ENCODE measurements at regions not wholly inside any gene's neighbourhood (a gene's known extent, or its start where the extent isn't known, plus 50 kb on each side); places are given as distances from the start of the nearest gene placed in this dataset.

DNA sequence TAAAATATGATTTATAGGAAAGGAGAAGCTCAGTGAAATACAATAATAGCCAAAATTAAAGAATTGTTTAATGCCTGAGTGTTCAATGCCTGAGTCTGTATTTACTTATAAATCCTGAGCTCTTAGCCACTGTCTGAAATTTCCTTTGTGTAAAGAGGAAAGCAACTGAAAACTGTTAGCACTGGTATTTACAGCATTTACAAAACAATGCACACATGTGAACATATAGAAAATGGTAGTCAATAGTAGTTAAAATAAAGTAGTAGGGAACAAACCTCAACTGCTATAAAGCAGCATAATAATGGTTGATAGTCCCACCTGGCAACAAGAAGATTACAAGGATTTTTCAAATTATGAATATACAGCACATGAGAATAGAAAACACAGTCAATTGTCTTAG, 1137.1 kb upstream of the ATXN8OS start:
- Histone ChIP-seq H3K27me3 (ENCODE audit: control insufficient read depth in 2 of 2, insufficient read depth in 2 of 2, low read length in 2 of 2) (no peaks in the 10 kb centered on the region), H4K20me1 (replicated peaks; ENCODE audit: control insufficient read depth, insufficient read depth, low read length) (no peaks in the 10 kb centered on the region), H3K79me2 (ENCODE audit: control insufficient read depth, insufficient read depth, low read length) (no peaks in the 10 kb centered on the region), H3K9me3 (replicated peaks; ENCODE audit: control insufficient read depth, insufficient read depth, low read depth, low read length) (no peaks in the 10 kb centered on the region), H3K4me2 (ENCODE audit: insufficient read depth, low read length) (no peak overlapping the region), H3K4me3 (no peak overlapping the region), H3K27ac (ENCODE audit: extremely low read depth, low read depth, low read length) (no peak overlapping the region), H3K9me1 (ENCODE audit: control insufficient read depth, insufficient read depth, low read length) (no peaks in the 10 kb centered on the region), H3K4me1 (replicated peaks in 1 of 2; ENCODE audit: control insufficient read depth in 2 of 2, insufficient read depth in 2 of 2, low read length in 2 of 2) (no peaks in the 10 kb centered on the region), H3K9ac (ENCODE audit: insufficient read depth in 1 of 2, low read depth in 2 of 2, low read length in 2 of 2) (no peak overlapping the region), H2AFZ (ENCODE audit: low read depth, low read length) (no peak overlapping the region), H3K36me3 (ENCODE audit: control insufficient read depth, insufficient read depth, low read length) (no peaks in the 10 kb centered on the region)
- FAIRE-seq (no peak), DNase-seq (ENCODE audit: extremely low read depth in 1 of 4, low spot score in 3 of 4) (no peak), ATAC-seq (no peak)
- in situ Hi-C loops (cut with MboI) (no loop called here), intact Hi-C loops (cut with micrococcal nuclease) (no loop called here)
- ChIA-PET POLR2A (no interaction called here), CTCF (ENCODE audit: low intra/inter-chr PET ratio) (no interaction called here)
- no TSS peak for BruUV-seq (replicated peaks)
- TF ChIP-seq HDGF (IDR thresholded peaks at IDR 0.05) (no peak), GABPA (tag; conservative IDR thresholded peaks at IDR 0.05; ENCODE audit: low read depth) (no peak), ZNF583 (CRISPR knock-in tag; IDR thresholded peaks at IDR 0.05) (no peak), KLF13 (tag; IDR thresholded peaks at IDR 0.05; ENCODE audit: borderline replicate concordance, low read depth) (no peak), HSF4 (CRISPR knock-in tag; IDR thresholded peaks at IDR 0.05; ENCODE audit: borderline replicate concordance) (no peak), NR2C2 (CRISPR knock-in tag; IDR thresholded peaks at IDR 0.05) (no peak), NR2C2 (tag; IDR thresholded peaks at IDR 0.05) (no peak), KAT8 (IDR thresholded peaks at IDR 0.05; ENCODE audit: low read depth) (no peak), U2AF2 (optimal IDR thresholded peaks at IDR 0.05; ENCODE audit: low read depth, low read length) (no peak), SNIP1 (IDR thresholded peaks at IDR 0.05; ENCODE audit: low read depth) (no peak)
- TF ChIP-seq, protein P1, sequence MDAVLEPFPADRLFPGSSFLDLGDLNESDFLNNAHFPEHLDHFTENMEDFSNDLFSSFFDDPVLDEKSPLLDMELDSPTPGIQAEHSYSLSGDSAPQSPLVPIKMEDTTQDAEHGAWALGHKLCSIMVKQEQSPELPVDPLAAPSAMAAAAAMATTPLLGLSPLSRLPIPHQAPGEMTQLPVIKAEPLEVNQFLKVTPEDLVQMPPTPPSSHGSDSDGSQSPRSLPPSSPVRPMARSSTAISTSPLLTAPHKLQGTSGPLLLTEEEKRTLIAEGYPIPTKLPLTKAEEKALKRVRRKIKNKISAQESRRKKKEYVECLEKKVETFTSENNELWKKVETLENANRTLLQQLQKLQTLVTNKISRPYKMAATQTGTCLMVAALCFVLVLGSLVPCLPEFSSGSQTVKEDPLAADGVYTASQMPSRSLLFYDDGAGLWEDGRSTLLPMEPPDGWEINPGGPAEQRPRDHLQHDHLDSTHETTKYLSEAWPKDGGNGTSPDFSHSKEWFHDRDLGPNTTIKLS (IDR thresholded peaks at IDR 0.05; ENCODE audit: borderline replicate concordance, low read depth) = no peak

Measured in K562 (cell line).